B cell (primary cell): ENCODE measurements at regions not wholly inside any gene's neighbourhood (a gene's known extent, or its start where the extent isn't known, plus 50 kb on each side); places are given as distances from the start of the nearest gene placed in this dataset.

ENCODE experiments used
- EZH2 ChIP-seq: IDR thresholded peaks from 2 replicates; pipeline ENCODE4 v1.6.1; 2012; ENCODE audit warnings: borderline replicate concordance, low read depth, mild to moderate bottlenecking, moderate library complexity, low read length; ENCODE audit not compliant: insufficient read depth, poor library complexity, severe bottlenecking
- TF ChIP-seq, protein P1 (sequence below): fragments of 200-600 bp; IDR thresholded peaks from one replicate; pipeline ENCODE4 v1.8.0; 2022; ENCODE audit warnings: antibody characterized with exemption, mild to moderate bottlenecking

DNA sequence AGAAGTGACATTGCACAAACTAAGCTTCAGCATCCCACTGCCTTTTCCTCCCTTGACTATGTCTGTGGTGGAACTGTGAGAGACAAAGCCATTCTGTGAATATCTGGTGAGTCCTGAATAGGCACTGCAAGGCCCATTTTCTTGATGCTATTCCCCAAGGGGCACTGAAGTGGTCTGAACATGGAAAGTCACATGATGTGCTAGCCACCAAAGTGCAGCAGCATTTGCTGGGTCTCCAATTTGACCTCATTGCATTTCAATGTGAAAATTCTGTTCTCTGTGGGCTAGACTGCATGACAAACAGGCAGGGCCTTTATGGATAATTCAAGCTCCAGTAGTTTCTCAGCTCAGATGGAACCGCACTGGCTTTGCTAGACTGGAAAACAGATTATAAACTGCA is 627.4 kb upstream of the BOD1L1 start:
- TF ChIP-seq, protein P1, sequence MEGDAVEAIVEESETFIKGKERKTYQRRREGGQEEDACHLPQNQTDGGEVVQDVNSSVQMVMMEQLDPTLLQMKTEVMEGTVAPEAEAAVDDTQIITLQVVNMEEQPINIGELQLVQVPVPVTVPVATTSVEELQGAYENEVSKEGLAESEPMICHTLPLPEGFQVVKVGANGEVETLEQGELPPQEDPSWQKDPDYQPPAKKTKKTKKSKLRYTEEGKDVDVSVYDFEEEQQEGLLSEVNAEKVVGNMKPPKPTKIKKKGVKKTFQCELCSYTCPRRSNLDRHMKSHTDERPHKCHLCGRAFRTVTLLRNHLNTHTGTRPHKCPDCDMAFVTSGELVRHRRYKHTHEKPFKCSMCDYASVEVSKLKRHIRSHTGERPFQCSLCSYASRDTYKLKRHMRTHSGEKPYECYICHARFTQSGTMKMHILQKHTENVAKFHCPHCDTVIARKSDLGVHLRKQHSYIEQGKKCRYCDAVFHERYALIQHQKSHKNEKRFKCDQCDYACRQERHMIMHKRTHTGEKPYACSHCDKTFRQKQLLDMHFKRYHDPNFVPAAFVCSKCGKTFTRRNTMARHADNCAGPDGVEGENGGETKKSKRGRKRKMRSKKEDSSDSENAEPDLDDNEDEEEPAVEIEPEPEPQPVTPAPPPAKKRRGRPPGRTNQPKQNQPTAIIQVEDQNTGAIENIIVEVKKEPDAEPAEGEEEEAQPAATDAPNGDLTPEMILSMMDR: no peak
- TF ChIP-seq EZH2: no peak
